CD14-positive monocyte (primary cell): ENCODE measurements at regions not wholly inside any gene's neighbourhood (a gene's known extent, or its start where the extent isn't known, plus 50 kb on each side); places are given as distances from the start of the nearest gene placed in this dataset.
"Not testable (repeated sequence)": the region's sequence is repeated elsewhere in the genome, so short reads cannot be mapped to it uniquely, and the experiment has no call there.

Source experiments
- DNase-seq, 3 donors: peaks; one replicate each; pipeline ENCODE4 v3.0.0-alpha.2; 2011 to 2022
- H2AFZ ChIP-seq: 2 replicates; pipeline ENCODE4 v1.6.0; 2012; ENCODE audit warnings: mild to moderate bottlenecking, low read depth, low read length, inconsistent platforms; ENCODE audit not compliant: insufficient read depth, poor library complexity, severe bottlenecking
- H3K27ac ChIP-seq, 2 donors: 1 replicate in 1 of 2; 2 replicates in 1 of 2; pipeline ENCODE4 v1.5.1; 2012 to 2013; ENCODE audit warnings: low read length in 2 of 2, control low read depth in 1 of 2, inconsistent platforms in 1 of 2, low read depth in 1 of 2, mild to moderate bottlenecking in 1 of 2
- H3K27me3 ChIP-seq, 2 donors: one replicate each; pipeline versions ENCODE4 v1.6.0 to v1.6.1; 2011 to 2013; ENCODE audit warnings: low read length in 2 of 2; ENCODE audit not compliant: control insufficient read depth in 2 of 2, insufficient read depth in 2 of 2
- H3K36me3 ChIP-seq, 2 donors: replicated peaks in 1 of 2; 1 replicate in 1 of 2; 2 replicates in 1 of 2; pipeline versions ENCODE4 v1.5.1 to v1.6.1; 2012 to 2013; ENCODE audit warnings: low read length in 2 of 2, control low read depth in 1 of 2, inconsistent platforms in 1 of 2, mild to moderate bottlenecking in 1 of 2; ENCODE audit not compliant: insufficient read depth in 2 of 2, control insufficient read depth in 1 of 2
- H3K4me1 ChIP-seq, 2 donors: 1 replicate in 1 of 2; 2 replicates in 1 of 2; pipeline versions ENCODE4 v1.5.1 to v1.6.1; 2012 to 2013; ENCODE audit warnings: low read length in 2 of 2, control low read depth in 1 of 2, inconsistent platforms in 1 of 2, mild to moderate bottlenecking in 1 of 2, moderate library complexity in 1 of 2; ENCODE audit not compliant: insufficient read depth in 2 of 2, control insufficient read depth in 1 of 2
- H3K4me2 ChIP-seq: replicated peaks from 2 replicates; pipeline ENCODE3; 2012; ENCODE audit warnings: low read length, moderate library complexity, mild to moderate bottlenecking; ENCODE audit not compliant: poor library complexity, severe bottlenecking; ENCODE audit errors: extremely low read depth
- H3K4me3 ChIP-seq, 3 experiments: fragments of 200-600 bp in 1 of 3; sonication (generic) in 1 of 3; replicated peaks in 1 of 3; 1 replicate in 2 of 3; 2 replicates in 1 of 3; pipeline ENCODE4 v1.5.1; 2011 to 2013; ENCODE audit warnings: low read length in 3 of 3, mild to moderate bottlenecking in 3 of 3, control low read depth in 2 of 3, low read depth in 2 of 3, inconsistent platforms in 1 of 3, moderate library complexity in 1 of 3
- H3K79me2 ChIP-seq: 2 replicates; pipeline ENCODE4 v1.6.0; 2012; ENCODE audit warnings: mild to moderate bottlenecking, control low read depth, inconsistent platforms, low read length, moderate library complexity; ENCODE audit not compliant: insufficient read depth
- H3K9ac ChIP-seq: 2 replicates; pipeline ENCODE4 v1.6.0; 2017; ENCODE audit warnings: low read length, mild to moderate bottlenecking; ENCODE audit not compliant: insufficient read depth, poor library complexity, severe bottlenecking
- H3K9me3 ChIP-seq, 2 donors: replicated peaks in 1 of 2; 1 replicate in 1 of 2; 2 replicates in 1 of 2; pipeline versions ENCODE4 v1.5.1 to v1.6.1; 2012 to 2013; ENCODE audit warnings: low read length in 2 of 2, control low read depth in 1 of 2; ENCODE audit not compliant: control insufficient read depth in 1 of 2, insufficient read depth in 1 of 2
- H4K20me1 ChIP-seq: 2 replicates; pipeline ENCODE4 v1.6.0; 2012; ENCODE audit warnings: mild to moderate bottlenecking, low read length, control low read depth, moderate library complexity; ENCODE audit not compliant: insufficient read depth
- H3K27ac Mint-ChIP-seq, 7 donors: one replicate each; pipeline ENCODE4 v1.8.0; 2020; ENCODE audit warnings: mild to moderate bottlenecking in 7 of 7, mixed read lengths in 7 of 7, moderate library complexity in 6 of 7, inconsistent platforms in 2 of 7
- H3K27me3 Mint-ChIP-seq, 3 donors: one replicate each; pipeline ENCODE4 v1.8.0; 2021 to 2022; ENCODE audit warnings: low read depth in 3 of 3, mild to moderate bottlenecking in 3 of 3, mixed read lengths in 3 of 3, moderate library complexity in 3 of 3, inconsistent platforms in 1 of 3
- H3K36me3 Mint-ChIP-seq, 2 donors: one replicate each; pipeline ENCODE4 v1.8.0; 2020; ENCODE audit warnings: mixed read lengths in 2 of 2, inconsistent platforms in 1 of 2, mild to moderate bottlenecking in 1 of 2
- H3K4me1 Mint-ChIP-seq: one replicate; pipeline ENCODE4 v1.8.0; 2020; ENCODE audit warnings: mild to moderate bottlenecking, mixed read lengths
- H3K4me3 Mint-ChIP-seq, 2 donors: one replicate each; pipeline ENCODE4 v1.8.0; 2020; ENCODE audit warnings: mild to moderate bottlenecking in 2 of 2, mixed read lengths in 2 of 2, moderate library complexity in 1 of 2
- H3K9me3 Mint-ChIP-seq, 7 donors: one replicate each; pipeline ENCODE4 v1.8.0; 2020 to 2022; ENCODE audit warnings: mixed read lengths in 7 of 7, mild to moderate bottlenecking in 6 of 7, moderate library complexity in 6 of 7, inconsistent platforms in 2 of 7
- CTCF ChIP-seq: fragments of 200-600 bp; IDR thresholded peaks from one replicate; pipeline ENCODE4 v1.8.0; 2022; ENCODE audit warnings: antibody characterized with exemption, mild to moderate bottlenecking
- WGBS: methylation state at CpG from one replicate; pipeline ENCODE4 v1.1.5; 2013; ENCODE audit warnings: missing lambda C conversion rate; ENCODE audit not compliant: insufficient coverage; 5-methylcytosine and 5-hydroxymethylcytosine counted together
- intact Hi-C, 2 donors: fragments of 100-400 bp; cut with micrococcal nuclease; formaldehyde crosslinking; loops; one replicate each; pipeline versions ENCODE4 v1.15.0 to v1.15.1; 2023

DNA sequence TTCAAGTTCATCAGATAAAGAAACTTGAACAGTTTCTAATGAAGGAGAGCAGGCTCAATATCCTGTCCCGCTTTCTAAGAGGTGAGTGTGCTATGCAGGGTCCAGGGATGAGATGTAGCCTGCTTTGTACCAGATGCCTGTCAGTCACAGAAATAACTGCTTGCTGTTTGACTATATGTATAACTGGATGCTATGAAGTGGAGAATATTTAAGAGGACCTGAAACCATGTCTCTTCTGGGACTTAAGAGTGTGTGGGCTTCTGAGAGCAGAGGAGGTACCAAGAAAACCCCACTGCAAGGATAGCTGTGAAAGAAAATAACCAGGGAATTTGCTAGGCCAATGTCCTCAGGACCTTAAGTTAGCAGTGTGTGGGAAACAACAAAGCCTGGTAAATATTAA lies 246.3 kb upstream of the RFC3 start:
- Mint-ChIP-seq H3K27ac (peak overlapping the region in 1 of 7 donors; percentile 7), H3K36me3 (no peaks in the 10 kb centered on the region), H3K4me1 (no peaks in the 10 kb centered on the region), H3K27me3 (peaks cover 2 to 3% (median 3%) of the 10 kb centered on the region in 3 donors), H3K4me3 (no peak overlapping the region), H3K9me3 (peaks cover 0 to 3% (median 0%) of the 10 kb centered on the region in 7 donors)
- no peaks in the 10 kb centered on the region for H3K79me2 ChIP-seq
- no peaks in the 10 kb centered on the region for H4K20me1 ChIP-seq
- H3K27me3 ChIP-seq = no peaks in the 10 kb centered on the region
- H3K4me1 ChIP-seq = no peaks in the 10 kb centered on the region
- H2AFZ ChIP-seq = no peak overlapping the region
- no peaks in the 10 kb centered on the region for H3K36me3 ChIP-seq
- no peaks in the 10 kb centered on the region for H3K9me3 ChIP-seq
- no peak for DNase-seq
- WGBS = 100% methylated on average over 1 of the region's 1 CpG
- TF ChIP-seq CTCF = no peak
- no peak overlapping the region for H3K9ac ChIP-seq
- no peak overlapping the region for H3K4me2 ChIP-seq
- no peak overlapping the region for H3K27ac ChIP-seq
- intact Hi-C loops = no loop called here
- no peak overlapping the region for H3K4me3 ChIP-seq

DNA sequence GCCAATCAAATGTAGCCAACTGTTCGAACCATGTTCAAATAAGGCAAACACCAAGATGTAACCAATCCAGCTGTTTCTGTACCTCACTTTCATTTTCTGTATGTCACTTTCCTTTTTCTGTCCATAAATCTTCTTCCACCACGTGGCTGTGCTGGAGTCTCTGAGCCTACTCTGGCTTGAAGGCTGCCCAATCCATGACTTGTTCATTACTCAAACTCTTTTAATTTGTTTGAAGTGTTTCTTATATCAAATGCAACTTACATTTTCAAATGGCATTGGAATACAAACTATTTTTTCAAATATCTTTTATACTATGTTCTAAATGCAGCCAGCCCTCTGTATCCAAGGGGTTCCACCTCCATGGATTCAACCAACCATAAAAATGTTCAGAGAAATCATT lies 245.6 kb upstream of the RFC3 start:
- H3K27ac ChIP-seq, DNase-seq, H3K4me3 Mint-ChIP-seq, intact Hi-C loops, H3K79me2 ChIP-seq, H3K4me3 ChIP-seq, H3K27me3 Mint-ChIP-seq, H3K36me3 ChIP-seq, H3K4me2 ChIP-seq, H3K4me1 ChIP-seq, H3K27me3 ChIP-seq, H3K27ac Mint-ChIP-seq, H3K36me3 Mint-ChIP-seq, H3K9me3 Mint-ChIP-seq, H4K20me1 ChIP-seq, H3K9ac ChIP-seq, H3K4me1 Mint-ChIP-seq, H2AFZ ChIP-seq, H3K9me3 ChIP-seq: not testable (repeated sequence)
- no CpG with 5 or more reads among the region's 2 CpGs for WGBS
